SKM-1 treated with dmso at 0.1 percent for 144 hours (cell line): ENCODE measurements at regions not wholly inside any gene's neighbourhood (a gene's known extent, or its start where the extent isn't known, plus 50 kb on each side); places are given as distances from the start of the nearest gene placed in this dataset.

Experiments used
- DNase-seq: peaks from one replicate; lab custom pipeline; 2025; ENCODE audit not compliant: unreplicated experiment; lab: John Stamatoyannopoulos, UW

GRCh38 chr12:13597837-13598236, 383.6 kb downstream of the GRIN2B start:
- DNase-seq, result no peak

GRCh38 chr12:13597166-13597565, 384.2 kb downstream of the GRIN2B start:
- no peak for DNase-seq

- DNase-seq, result no peak
Measured at GRCh38 chr12:13596714-13597113, 384.7 kb downstream of the GRIN2B start.

- DNase-seq, result no peak
Measured at GRCh38 chr12:13595536-13596443, 385.6 kb downstream of the GRIN2B start.

GRCh38 chr12:13594731-13595514, 386.5 kb downstream of the GRIN2B start:
- DNase-seq, result no peak

- DNase-seq, result no peak
Measured at GRCh38 chr12:13592063-13592942, 389.1 kb downstream of the GRIN2B start.

GRCh38 chr12:13591488-13591887, 389.9 kb downstream of the GRIN2B start:
- DNase-seq, result no peak

GRCh38 chr12:13591059-13591458, 390.3 kb downstream of the GRIN2B start:
- DNase-seq, result no peak

- DNase-seq, result no peak
Measured at GRCh38 chr12:13588574-13588973, 392.0 kb downstream of the EMP1 start.

GRCh38 chr12:13587721-13588390, 391.3 kb downstream of the EMP1 start:
- no peak for DNase-seq

- no peak for DNase-seq
Measured at GRCh38 chr12:13586361-13586760, 389.8 kb downstream of the EMP1 start.

- DNase-seq, result no peak
Measured at GRCh38 chr12:13584541-13584940, 388.0 kb downstream of the EMP1 start.

GRCh38 chr12:13583630-13584029, 387.1 kb downstream of the EMP1 start:
- DNase-seq, result no peak

- no peak for DNase-seq
Measured at GRCh38 chr12:13582421-13582820, 385.9 kb downstream of the EMP1 start.

- no peak for DNase-seq
Measured at GRCh38 chr12:13581031-13581430, 384.5 kb downstream of the EMP1 start.

GRCh38 chr12:13580206-13580605, 383.7 kb downstream of the EMP1 start:
- DNase-seq, result no peak

- no peak for DNase-seq
Measured at GRCh38 chr12:13576935-13577500, 380.5 kb downstream of the EMP1 start.

GRCh38 chr12:13573698-13574321, 377.3 kb downstream of the EMP1 start:
- DNase-seq, result no peak

GRCh38 chr12:13571035-13571434, 374.5 kb downstream of the EMP1 start:
- DNase-seq, result no peak
